ENCODE measurements at regions not wholly inside any gene's neighbourhood (a gene's known extent, or its start where the extent isn't known, plus 50 kb on each side); places are given as distances from the start of the nearest gene placed in this dataset.

- TF ChIP-seq REST (IDR thresholded peaks at IDR 0.05; ENCODE audit: low read depth) (no peak), CEBPB (IDR thresholded peaks at IDR 0.05; ENCODE audit: low read depth) (no peak)
These were observed 435.4 kb downstream of the MMUT start (continued) for GRCh38 chr6:49027644-49028043.

GRCh38 chr6:49025273-49026240, 437.5 kb downstream of the MMUT start:
- Histone ChIP-seq H3K9me3 (ENCODE audit: control insufficient read depth in 1 of 2, insufficient read depth in 1 of 2, low read depth in 1 of 2, low read length in 2 of 2) (no peaks in the 10 kb centered on the region), H3K4me2 (ENCODE audit: low read length) (no peak overlapping the region), H3K9ac (ENCODE audit: low read length) (no peak overlapping the region), H3K79me2 (ENCODE audit: insufficient read depth, low read length) (no peaks in the 10 kb centered on the region), H3K9me2 (ENCODE audit: insufficient read depth) (no peaks in the 10 kb centered on the region), H4K20me1 (ENCODE audit: insufficient read depth) (no peaks in the 10 kb centered on the region), H3K27me3 (ENCODE audit: insufficient read depth, low read length) (no peaks in the 10 kb centered on the region), H3K4me3 (replicated peaks in 1 of 2; ENCODE audit: low read depth in 1 of 2, low read length in 2 of 2) (no peak overlapping the region), H3K4me1 (ENCODE audit: control insufficient read depth in 1 of 2, insufficient read depth in 2 of 2, low read length in 2 of 2) (no peaks in the 10 kb centered on the region), H3K36me3 (ENCODE audit: control insufficient read depth in 1 of 2, insufficient read depth in 2 of 2, low read length in 2 of 2) (no peaks in the 10 kb centered on the region), H2AFZ (ENCODE audit: low read depth, low read length, poor library complexity, severe bottlenecking) (no peak overlapping the region), H3K27ac (ENCODE audit: low read depth, low read length) (no peak overlapping the region)
- ChIA-PET POLR2A (no interaction called here), RAD21 (ENCODE audit: low non-redundant PET in 1 of 2, low total read pairs in 2 of 2, uncharacterized antibody in 2 of 2, unreplicated experiment in 2 of 2) (no interaction called here), CTCF (no interaction called here)
- BruUV-seq (replicated peaks): no TSS peak
- DNase-seq (ENCODE audit: low read depth, low spot score) (no peak), ATAC-seq (no peak)
- intact Hi-C loops (cut with micrococcal nuclease): no loop called here
- no peak for TF ChIP-seq SP1 (IDR thresholded peaks at IDR 0.05; ENCODE audit: low read depth)
- TF ChIP-seq ATF3 (IDR thresholded peaks at IDR 0.05): no peak
- TF ChIP-seq ZBTB33 (IDR thresholded peaks at IDR 0.05; ENCODE audit: extremely low read depth, insufficient replicate concordance, low read length): no peak
- TF ChIP-seq POLR2AphosphoS5 (IDR thresholded peaks at IDR 0.05; ENCODE audit: low read depth, low read length): no peak
- TF ChIP-seq SRF (IDR thresholded peaks at IDR 0.05; ENCODE audit: low read depth): no peak
- TF ChIP-seq REST (IDR thresholded peaks at IDR 0.05; ENCODE audit: low read depth): no peak
- TF ChIP-seq ELF1 (IDR thresholded peaks at IDR 0.05; ENCODE audit: borderline replicate concordance, low read depth): no peak
- TF ChIP-seq EZH2phosphoT487 (IDR thresholded peaks at IDR 0.05; ENCODE audit: borderline replicate concordance): no peak
- TF ChIP-seq POLR2A (IDR thresholded peaks at IDR 0.05; ENCODE audit: borderline replicate concordance, extremely low read depth, insufficient read depth, insufficient read length): no peak
- TF ChIP-seq CEBPB (IDR thresholded peaks at IDR 0.05; ENCODE audit: low read depth): no peak
- no peak for TF ChIP-seq MAX (IDR thresholded peaks at IDR 0.05)
- no peak for TF ChIP-seq JUND (IDR thresholded peaks at IDR 0.05)
- no peak for TF ChIP-seq YY1 (IDR thresholded peaks at IDR 0.05; ENCODE audit: extremely low read depth, insufficient replicate concordance, low read depth, low read length)
- TF ChIP-seq SIN3A (IDR thresholded peaks at IDR 0.05; ENCODE audit: low read depth): no peak
